ENCODE measurements at regions not wholly inside any gene's neighbourhood (a gene's known extent, or its start where the extent isn't known, plus 50 kb on each side); places are given as distances from the start of the nearest gene placed in this dataset.
A peak's percentile ranks its signal among the peaks of the same experiment; 100 is the strongest.
"Not testable (repeated sequence)": the region's sequence is repeated elsewhere in the genome, so short reads cannot be mapped to it uniquely, and the experiment has no call there.

DNA sequence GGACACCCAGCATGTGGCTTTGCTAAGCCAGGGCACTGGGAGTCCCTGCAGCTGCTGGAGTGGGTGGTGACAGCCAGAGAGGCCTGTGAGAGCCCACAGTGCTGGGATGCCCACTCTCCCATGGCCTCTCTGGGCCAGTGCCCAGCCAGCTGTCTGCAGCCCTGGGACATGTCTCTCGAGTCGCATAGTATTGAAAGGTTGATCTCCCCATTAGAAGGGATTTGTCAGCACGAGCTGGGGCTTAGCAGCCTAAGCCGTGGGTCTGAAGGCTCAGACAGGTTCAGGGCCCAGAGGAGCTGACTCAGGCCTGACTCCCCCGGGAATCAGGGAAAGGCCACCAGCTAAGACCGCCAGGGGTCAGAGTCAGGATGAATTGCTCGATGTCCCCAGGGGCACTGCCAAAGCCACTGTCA is 53.5 kb downstream of the FOXD2 start:
- Mint-ChIP-seq H3K27me3 (peaks cover 13% of the 10 kb centered on the region), H3K4me1 (no peaks in the 10 kb centered on the region), H3K9me3 (ENCODE audit: low read depth) (no peaks in the 10 kb centered on the region), H3K36me3 (ENCODE audit: low read depth) (no peaks in the 10 kb centered on the region), H3K27ac (no peak overlapping the region), H3K4me3 (no peak overlapping the region)
- intact Hi-C loops (cut with DNase I, micrococcal nuclease): no loop called here
- DNase-seq: no peak
- CTCF ChIA-PET: interaction anchor here (0.6 kb wide), 1 partner anchor 746 kb away, joined by 3 read pairs; no protein-coding TSS in a partner anchor
- no peak for ATAC-seq
- POLR2A ChIA-PET: no interaction called here

DNA sequence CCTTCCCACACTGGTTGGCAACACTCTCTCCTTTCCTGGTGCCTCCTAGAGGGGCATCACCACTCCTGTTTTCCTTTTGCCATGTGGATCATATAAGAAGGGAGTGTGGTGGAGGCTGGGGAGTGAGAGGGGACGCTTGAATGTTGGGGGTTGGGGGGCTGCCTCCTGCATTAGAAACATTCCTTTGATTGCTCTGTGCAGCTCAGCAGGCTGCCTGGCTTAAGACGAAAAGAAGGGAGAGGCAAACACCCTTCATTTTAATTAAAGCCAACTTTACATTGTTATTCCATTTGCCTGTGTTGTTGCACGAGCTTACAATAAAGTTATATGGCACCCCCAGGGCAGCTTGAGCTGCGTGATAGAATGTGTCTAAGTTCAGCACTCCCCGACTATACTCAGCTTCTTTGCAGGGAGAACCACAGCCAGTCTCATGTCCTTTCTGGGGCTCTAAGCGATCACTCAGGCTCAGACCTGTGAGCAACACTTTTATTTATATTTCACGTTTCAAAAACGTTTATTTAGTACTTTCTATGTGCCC is 57.4 kb downstream of the FOXD2 start:
- intact Hi-C loops (cut with DNase I, micrococcal nuclease): no loop called here
- ChIA-PET CTCF (interaction anchor here (0.7 to 1.6 kb wide), 6 partner anchors 11 to 225 kb away, joined by 3 to 5 read pairs (median 3); no protein-coding TSS in a partner anchor), POLR2A (no interaction called here)
- no peak overlapping the region for H3K4me3 Mint-ChIP-seq
- DNase-seq (no peak), ATAC-seq (no peak)
- H3K9me3 Mint-ChIP-seq (ENCODE audit: low read depth): no peaks in the 10 kb centered on the region
- H3K36me3 Mint-ChIP-seq (ENCODE audit: low read depth): no peaks in the 10 kb centered on the region
- H3K4me1 Mint-ChIP-seq: no peaks in the 10 kb centered on the region
- peaks cover 16% of the 10 kb centered on the region for H3K27me3 Mint-ChIP-seq
- no peak overlapping the region for H3K27ac Mint-ChIP-seq

DNA sequence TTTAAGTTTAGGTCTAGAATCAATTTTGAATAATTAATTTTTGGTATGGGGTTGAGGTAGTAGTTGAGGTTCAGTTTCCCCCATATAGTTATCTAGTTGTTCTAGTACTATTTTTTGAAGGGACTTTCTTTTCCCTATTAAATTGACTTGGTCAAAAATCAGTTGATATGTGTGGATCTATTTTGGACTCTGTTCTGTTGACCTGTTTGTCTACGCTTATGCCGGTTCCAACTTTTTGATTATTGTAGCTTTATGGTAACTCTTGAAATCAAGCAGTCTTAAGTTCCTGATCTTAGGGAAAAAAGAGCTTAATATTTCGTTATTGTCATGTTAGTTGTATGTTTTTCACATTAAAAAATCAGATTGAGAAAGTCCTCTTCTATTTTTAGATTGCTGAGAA is 60.7 kb downstream of the FOXD2 start:
- ChIA-PET POLR2A (no interaction called here), CTCF (no interaction called here)
- no peaks in the 10 kb centered on the region for H3K36me3 Mint-ChIP-seq (ENCODE audit: low read depth)
- H3K27me3 Mint-ChIP-seq: peaks cover 27% of the 10 kb centered on the region
- intact Hi-C loops (cut with DNase I, micrococcal nuclease): no loop called here
- H3K4me3 Mint-ChIP-seq: no peak overlapping the region
- no peaks in the 10 kb centered on the region for H3K9me3 Mint-ChIP-seq (ENCODE audit: low read depth)
- no peak overlapping the region for H3K27ac Mint-ChIP-seq
- ATAC-seq (no peak), DNase-seq (no peak)
- H3K4me1 Mint-ChIP-seq: no peaks in the 10 kb centered on the region

DNA sequence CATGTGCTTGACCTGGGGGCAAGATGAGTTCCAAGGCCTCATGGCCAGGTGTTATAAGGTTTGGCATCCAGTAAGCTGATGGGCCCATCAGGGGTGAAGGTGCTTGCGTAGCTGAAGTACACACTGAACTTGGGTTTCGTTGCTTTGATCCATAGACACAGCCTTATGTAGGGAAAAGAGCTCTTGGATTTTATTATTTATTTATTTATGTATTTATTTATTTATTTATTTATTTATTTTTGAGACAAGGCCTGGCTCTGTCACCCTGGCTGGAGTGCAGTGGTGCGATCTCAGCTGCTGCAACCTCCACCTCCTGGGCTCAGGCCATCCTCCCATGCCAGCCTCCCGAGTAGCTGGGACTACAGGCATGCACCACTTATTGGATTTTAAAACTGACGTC is 63.2 kb downstream of the FOXD2 start:
- Mint-ChIP-seq H3K4me1 (no peaks in the 10 kb centered on the region), H3K27me3 (peaks cover 41% of the 10 kb centered on the region), H3K36me3 (ENCODE audit: low read depth) (no peaks in the 10 kb centered on the region), H3K9me3 (ENCODE audit: low read depth) (no peaks in the 10 kb centered on the region), H3K27ac (no peak overlapping the region), H3K4me3 (no peak overlapping the region)
- CTCF ChIA-PET: interaction anchor here (0.6 to 1.4 kb wide), 3 partner anchors 26 to 270 kb away, joined by 3 to 6 read pairs (median 3); no protein-coding TSS in a partner anchor
- DNase-seq (no peak), ATAC-seq (no peak)
- intact Hi-C loops (cut with DNase I, micrococcal nuclease): no loop called here
- POLR2A ChIA-PET: no interaction called here

DNA sequence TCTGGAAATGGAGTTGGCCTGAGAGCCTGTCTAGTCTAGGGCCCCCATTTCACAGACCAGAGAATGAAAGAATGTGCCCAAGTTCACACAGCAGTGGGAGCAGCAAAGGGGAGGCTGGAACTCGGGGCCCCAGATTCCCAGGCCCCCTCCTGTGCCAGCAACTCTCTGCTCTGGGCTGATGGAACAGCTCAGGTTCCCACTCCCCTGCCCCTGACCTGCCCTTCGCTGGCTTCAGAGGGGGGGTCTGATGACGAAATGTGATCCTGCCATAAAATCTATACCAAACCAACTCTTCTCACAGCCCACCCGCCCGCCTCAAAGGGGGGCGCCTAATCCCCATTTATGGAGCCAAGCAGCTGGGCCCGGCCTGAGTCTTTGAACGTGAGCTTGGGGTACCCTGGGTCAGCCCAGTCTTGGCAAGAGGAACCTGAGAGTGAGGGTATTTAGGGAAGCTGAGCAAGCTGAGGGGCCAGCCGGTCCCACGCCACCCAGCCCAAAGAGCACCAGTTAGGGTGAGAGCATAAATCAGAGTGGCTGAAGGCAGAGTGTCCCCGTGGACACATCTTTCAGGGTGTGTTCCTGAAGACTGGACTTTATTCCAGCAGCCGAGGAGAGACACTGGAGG is 65.0 kb downstream of the FOXD2 start:
- H3K27ac Mint-ChIP-seq: no peak overlapping the region
- H3K36me3 Mint-ChIP-seq (ENCODE audit: low read depth): no peaks in the 10 kb centered on the region
- DNase-seq (no peak), ATAC-seq (no peak)
- H3K27me3 Mint-ChIP-seq: peaks cover 55% of the 10 kb centered on the region
- no peak overlapping the region for H3K4me3 Mint-ChIP-seq
- POLR2A ChIA-PET: no interaction called here
- CTCF ChIA-PET: no interaction called here
- no peaks in the 10 kb centered on the region for H3K9me3 Mint-ChIP-seq (ENCODE audit: low read depth)
- intact Hi-C loops (cut with DNase I, micrococcal nuclease): no loop called here
- H3K4me1 Mint-ChIP-seq: peaks cover 4% of the 10 kb centered on the region

DNA sequence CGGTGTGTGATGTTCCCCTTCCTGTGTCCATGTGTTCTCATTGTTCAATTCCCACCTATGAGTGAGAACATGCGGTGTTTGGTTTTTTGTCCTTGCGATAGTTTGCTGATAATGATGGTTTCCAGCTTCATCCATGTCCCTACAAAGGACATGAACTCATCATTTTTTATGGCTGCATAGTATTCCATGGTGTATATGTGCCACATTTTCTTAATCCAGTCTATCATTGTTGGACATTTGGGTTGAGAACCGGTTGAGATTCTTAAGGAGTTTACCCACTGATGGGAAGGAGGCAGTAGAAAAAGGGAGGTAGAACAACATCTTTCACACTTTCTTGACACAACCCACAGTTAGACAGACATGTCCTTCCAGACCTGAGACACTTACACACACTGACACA is 67.0 kb downstream of the FOXD2 start:
- peaks cover 58% of the 10 kb centered on the region for H3K27me3 Mint-ChIP-seq
- CTCF ChIA-PET: interaction anchor here (0.7 kb wide), 1 partner anchor 206 kb away, joined by 3 read pairs; no protein-coding TSS in a partner anchor
- ATAC-seq; DNase-seq; H3K36me3 Mint-ChIP-seq (ENCODE audit: low read depth); H3K9me3 Mint-ChIP-seq (ENCODE audit: low read depth); intact Hi-C loops (cut with DNase I, micrococcal nuclease); POLR2A ChIA-PET; H3K4me1 Mint-ChIP-seq; H3K4me3 Mint-ChIP-seq; H3K27ac Mint-ChIP-seq: not testable (repeated sequence)

DNA sequence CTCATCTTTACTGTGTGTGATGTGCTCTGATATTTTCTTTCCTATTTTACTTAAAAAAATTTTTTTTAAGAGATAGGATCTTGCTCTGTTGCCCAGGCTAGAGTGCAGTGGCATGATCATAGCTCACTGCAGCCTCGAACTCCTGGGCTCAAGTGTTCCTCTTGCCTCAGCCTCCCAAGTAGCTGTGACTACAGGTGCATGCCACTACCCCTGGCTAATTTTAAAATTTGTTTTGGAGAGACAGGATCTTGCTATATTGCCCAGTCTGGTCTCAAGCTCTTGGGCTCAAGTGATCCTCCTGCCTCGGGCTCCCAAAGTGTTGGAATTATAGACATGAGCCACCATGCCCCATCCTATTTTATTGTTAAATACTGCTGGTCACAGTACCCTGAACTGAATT is 67.4 kb downstream of the FOXD2 start:
- H3K27me3 Mint-ChIP-seq: peaks cover 63% of the 10 kb centered on the region
- ChIA-PET CTCF (no interaction called here), POLR2A (no interaction called here)
- no peaks in the 10 kb centered on the region for H3K9me3 Mint-ChIP-seq (ENCODE audit: low read depth)
- no peaks in the 10 kb centered on the region for H3K36me3 Mint-ChIP-seq (ENCODE audit: low read depth)
- H3K4me3 Mint-ChIP-seq: no peak overlapping the region
- H3K27ac Mint-ChIP-seq: no peak overlapping the region
- intact Hi-C loops (cut with DNase I, micrococcal nuclease): no loop called here
- ATAC-seq: no peak
- DNase-seq: no peak
- peaks cover 8% of the 10 kb centered on the region for H3K4me1 Mint-ChIP-seq

DNA sequence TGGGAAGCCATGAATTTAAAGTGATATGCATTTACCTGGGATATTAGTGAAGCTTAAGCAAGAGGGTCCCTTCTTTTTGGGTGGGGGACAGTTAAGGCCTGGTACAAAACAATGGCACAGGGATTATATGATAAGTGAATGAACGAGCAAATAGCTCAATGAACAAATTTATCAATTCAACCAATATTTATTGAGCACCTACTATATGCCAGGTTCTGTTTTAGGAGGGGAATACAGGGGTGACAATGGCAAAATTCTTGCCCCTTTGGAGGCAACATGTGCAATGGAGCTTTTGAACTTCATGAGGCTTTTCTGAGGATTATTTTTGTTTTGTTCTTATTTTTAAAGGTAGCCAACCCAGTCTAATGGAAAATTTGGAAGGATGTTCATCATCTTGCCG is 68.2 kb downstream of the FOXD2 start:
- Mint-ChIP-seq H3K27me3 (peaks cover 67% of the 10 kb centered on the region), H3K4me1 (peaks cover 8% of the 10 kb centered on the region), H3K9me3 (ENCODE audit: low read depth) (no peaks in the 10 kb centered on the region), H3K36me3 (ENCODE audit: low read depth) (no peaks in the 10 kb centered on the region), H3K27ac (no peak overlapping the region), H3K4me3 (no peak overlapping the region)
- ChIA-PET CTCF (interaction anchor here (0.7 to 0.9 kb wide), 2 partner anchors 11 to 71 kb away, joined by 3 to 5 read pairs; no protein-coding TSS in a partner anchor), POLR2A (no interaction called here)
- DNase-seq (no peak), ATAC-seq (no peak)
- intact Hi-C loops (cut with DNase I, micrococcal nuclease): no loop called here

DNA sequence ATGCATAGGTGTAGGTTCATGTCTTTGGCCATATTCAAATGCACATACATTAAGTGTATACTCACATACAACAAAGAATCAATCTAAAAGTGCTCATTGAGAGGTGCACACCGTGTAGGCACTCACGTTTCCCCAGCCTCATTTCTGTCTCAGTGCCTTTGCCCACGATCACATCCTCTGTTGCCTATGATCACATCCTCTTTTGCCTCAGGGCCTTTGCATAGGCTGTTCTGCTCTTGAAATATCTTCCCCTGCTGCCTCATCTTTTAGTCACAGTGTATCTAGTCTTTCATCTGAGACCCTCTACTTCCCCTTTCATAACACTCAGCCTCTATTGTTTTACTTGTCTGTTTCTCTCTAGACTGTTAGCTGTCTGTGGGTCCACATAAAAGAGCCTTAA is 69.3 kb downstream of the FOXD2 start:
- POLR2A ChIA-PET: interaction anchor here (0.6 kb wide), 1 partner anchor 208 kb away, joined by 3 read pairs; no protein-coding TSS in a partner anchor
- peak; percentile 9 for DNase-seq
- Mint-ChIP-seq H3K4me1 (peaks cover 8% of the 10 kb centered on the region), H3K27ac (no peak overlapping the region), H3K36me3 (ENCODE audit: low read depth) (no peaks in the 10 kb centered on the region), H3K4me3 (no peak overlapping the region), H3K27me3 (peaks cover 69% of the 10 kb centered on the region), H3K9me3 (ENCODE audit: low read depth) (no peaks in the 10 kb centered on the region)
- ATAC-seq: no peak
- intact Hi-C loops (cut with DNase I, micrococcal nuclease): no loop called here
- CTCF ChIA-PET: interaction anchor here (0.7 to 0.8 kb wide), 2 partner anchors 11 to 22 kb away, joined by 3 to 4 read pairs; no protein-coding TSS in a partner anchor

DNA sequence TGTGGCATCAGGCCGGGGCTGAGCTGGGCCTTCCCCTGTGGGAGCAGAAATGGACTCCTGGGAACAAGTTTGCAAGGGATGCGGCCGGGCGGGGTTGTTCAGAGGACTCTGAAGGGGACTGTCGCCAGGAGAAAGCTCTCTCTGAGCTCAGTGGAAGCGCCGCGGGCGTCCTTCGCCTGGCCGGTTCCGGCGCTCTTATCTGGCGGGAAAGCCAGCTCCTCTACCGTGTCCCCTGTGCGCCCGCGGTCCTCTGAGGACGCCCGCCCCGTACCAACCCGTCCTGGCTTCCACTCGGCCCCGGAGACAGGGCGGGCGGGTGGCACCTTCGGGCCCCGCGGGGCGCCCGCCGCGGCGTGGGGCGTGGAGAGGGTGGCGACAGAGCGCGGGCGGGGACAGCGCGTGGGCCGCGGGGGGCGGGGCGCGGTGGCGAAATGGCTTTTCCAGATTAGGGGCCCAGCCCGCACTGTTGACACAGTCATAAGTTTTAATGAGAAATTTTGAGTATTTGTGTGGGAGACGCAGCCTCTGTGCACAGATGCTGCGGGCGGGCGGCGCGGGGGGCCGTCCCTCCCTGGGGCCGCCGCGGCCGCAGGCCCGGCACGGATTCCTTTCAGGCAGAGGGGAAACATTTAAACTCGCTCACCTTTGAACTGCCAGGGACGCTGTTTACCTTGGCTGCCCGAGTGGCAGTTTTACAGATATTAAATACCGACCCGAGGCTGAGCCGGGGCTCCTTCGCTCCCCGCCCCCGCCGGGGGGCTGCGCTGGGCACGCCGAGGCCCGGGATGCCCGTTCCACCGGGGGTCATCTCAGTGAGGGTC is 70.2 kb downstream of the FOXD2 start:
- CTCF ChIA-PET: interaction anchor here (0.7 to 1.0 kb wide), 3 partner anchors 12 to 21 kb away, joined by 3 to 4 read pairs (median 3); no protein-coding TSS in a partner anchor
- peak; percentile 74 for ATAC-seq
- POLR2A ChIA-PET: interaction anchor here (0.6 kb wide), 1 partner anchor 207 kb away, joined by 3 read pairs; no protein-coding TSS in a partner anchor
- H3K9me3 Mint-ChIP-seq (ENCODE audit: low read depth): no peaks in the 10 kb centered on the region
- peak overlapping the region; percentile 44 for H3K4me3 Mint-ChIP-seq
- H3K27ac Mint-ChIP-seq: no peak overlapping the region
- H3K27me3 Mint-ChIP-seq: peaks cover 74% of the 10 kb centered on the region
- intact Hi-C loops (cut with DNase I, micrococcal nuclease): loop anchor here (2.0 kb wide), 1 partner anchor 71 kb away; no protein-coding TSS in a partner anchor
- DNase-seq: peak; percentile 63
- H3K4me1 Mint-ChIP-seq: peaks cover 8% of the 10 kb centered on the region
- no peaks in the 10 kb centered on the region for H3K36me3 Mint-ChIP-seq (ENCODE audit: low read depth)

DNA sequence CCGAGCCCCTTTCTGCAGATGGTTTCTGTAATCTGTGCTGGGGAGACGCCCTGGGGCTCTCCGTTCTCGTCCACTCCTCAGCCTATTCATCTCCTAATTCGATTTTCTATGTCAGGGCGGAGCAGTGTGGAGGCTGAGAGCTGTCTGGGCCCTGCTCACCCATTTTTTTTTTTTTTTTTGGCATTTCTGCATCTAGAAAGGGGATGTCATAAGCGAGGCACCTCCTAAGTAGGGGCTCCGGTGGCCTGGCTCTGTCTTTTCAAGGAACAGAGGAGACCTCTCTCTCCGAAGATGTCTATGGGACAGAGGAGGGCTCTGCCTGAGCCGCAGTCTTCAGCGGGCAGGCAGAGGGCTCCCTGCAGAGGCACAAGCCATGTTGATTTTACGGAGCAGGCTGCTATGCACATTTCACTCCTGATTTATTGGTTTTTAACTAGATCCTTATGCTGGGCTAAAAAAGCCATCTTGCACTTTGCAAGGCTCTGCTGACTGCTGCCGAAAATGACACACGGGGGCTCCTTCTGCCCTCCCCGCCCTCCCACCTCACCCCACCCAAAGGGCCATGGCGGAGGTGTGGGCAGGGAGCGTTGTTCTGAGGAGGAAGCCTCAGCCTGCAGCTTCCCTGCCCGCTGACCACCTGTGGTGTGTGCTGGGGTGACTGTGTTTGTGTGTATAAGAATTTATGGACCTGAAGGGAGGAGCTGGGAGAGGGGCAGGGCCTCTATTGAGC is 71.0 kb downstream of the FOXD2 start:
- ATAC-seq: peak; percentile 47

More for the DNA sequence above, 71.0 kb downstream of the FOXD2 start:
- peaks cover 68% of the 10 kb centered on the region for H3K27me3 Mint-ChIP-seq
- POLR2A ChIA-PET: no interaction called here
- peaks cover 8% of the 10 kb centered on the region for H3K4me1 Mint-ChIP-seq
- peak overlapping the region; percentile 44 for H3K4me3 Mint-ChIP-seq
- DNase-seq: no peak
- CTCF ChIA-PET: no interaction called here
- peaks cover 2% of the 10 kb centered on the region for H3K9me3 Mint-ChIP-seq (ENCODE audit: low read depth)
- H3K27ac Mint-ChIP-seq: no peak overlapping the region
- no peaks in the 10 kb centered on the region for H3K36me3 Mint-ChIP-seq (ENCODE audit: low read depth)
- intact Hi-C loops (cut with DNase I, micrococcal nuclease): loop anchor here (2.0 kb wide), 1 partner anchor 72 kb away; no protein-coding TSS in a partner anchor

All from activated CD4-positive, alpha-beta T cell treated with anti-CD3 and anti-CD28 coated beads for 36 hours (primary cell).